ENCODE measurements at regions not wholly inside any gene's neighbourhood (a gene's known extent, or its start where the extent isn't known, plus 50 kb on each side); places are given as distances from the start of the nearest gene placed in this dataset.

DNA sequence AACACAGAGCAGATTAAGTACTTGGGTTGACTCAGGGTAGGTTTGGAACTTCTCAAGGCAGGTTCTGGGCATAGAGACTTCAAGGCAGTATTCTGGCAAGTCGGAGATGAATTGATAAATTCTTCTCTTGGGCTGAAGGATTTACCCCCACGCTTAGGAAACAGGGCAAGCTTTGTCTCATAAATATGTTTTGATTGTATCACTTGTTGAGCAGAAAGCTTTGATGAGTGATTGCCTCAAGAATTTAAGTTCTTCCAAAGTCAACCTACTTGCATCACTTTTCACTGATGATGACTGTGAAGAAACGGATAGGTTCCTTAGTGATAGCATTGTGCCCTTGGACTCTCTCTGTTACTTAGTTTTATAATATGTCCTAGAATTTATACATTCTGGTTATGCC is 258.6 kb upstream of the DACH1 start:
- Histone ChIP-seq H3K4me2 (ENCODE audit: low read depth, low read length, poor library complexity, severe bottlenecking) (no peak overlapping the region), H3K4me1 (ENCODE audit: insufficient read depth, low read length, poor library complexity, severe bottlenecking) (no peaks in the 10 kb centered on the region), H3K9me2 (replicated peaks; ENCODE audit: low read depth, low read length) (no peaks in the 10 kb centered on the region), H4K20me1 (ENCODE audit: insufficient read depth, low read length, poor library complexity, severe bottlenecking) (no peaks in the 10 kb centered on the region), H3K36me3 (ENCODE audit: insufficient read depth, low read length) (no peaks in the 10 kb centered on the region), H3K27me3 (ENCODE audit: insufficient read depth, low read length, poor library complexity, severe bottlenecking) (no peaks in the 10 kb centered on the region), H3K79me2 (ENCODE audit: insufficient read depth, low read length) (no peaks in the 10 kb centered on the region), H3K4me3 (ENCODE audit: low read length, poor library complexity, severe bottlenecking) (no peak overlapping the region), H2AFZ (ENCODE audit: low read length) (no peak overlapping the region), H3K9me3 (ENCODE audit: insufficient read depth, low read depth, low read length) (no peaks in the 10 kb centered on the region), H3F3A (ENCODE audit: low read depth) (no peaks in the 10 kb centered on the region), H3K9ac (ENCODE audit: low read depth, low read length, poor library complexity, severe bottlenecking) (no peak overlapping the region)
- TF ChIP-seq, protein P1, sequence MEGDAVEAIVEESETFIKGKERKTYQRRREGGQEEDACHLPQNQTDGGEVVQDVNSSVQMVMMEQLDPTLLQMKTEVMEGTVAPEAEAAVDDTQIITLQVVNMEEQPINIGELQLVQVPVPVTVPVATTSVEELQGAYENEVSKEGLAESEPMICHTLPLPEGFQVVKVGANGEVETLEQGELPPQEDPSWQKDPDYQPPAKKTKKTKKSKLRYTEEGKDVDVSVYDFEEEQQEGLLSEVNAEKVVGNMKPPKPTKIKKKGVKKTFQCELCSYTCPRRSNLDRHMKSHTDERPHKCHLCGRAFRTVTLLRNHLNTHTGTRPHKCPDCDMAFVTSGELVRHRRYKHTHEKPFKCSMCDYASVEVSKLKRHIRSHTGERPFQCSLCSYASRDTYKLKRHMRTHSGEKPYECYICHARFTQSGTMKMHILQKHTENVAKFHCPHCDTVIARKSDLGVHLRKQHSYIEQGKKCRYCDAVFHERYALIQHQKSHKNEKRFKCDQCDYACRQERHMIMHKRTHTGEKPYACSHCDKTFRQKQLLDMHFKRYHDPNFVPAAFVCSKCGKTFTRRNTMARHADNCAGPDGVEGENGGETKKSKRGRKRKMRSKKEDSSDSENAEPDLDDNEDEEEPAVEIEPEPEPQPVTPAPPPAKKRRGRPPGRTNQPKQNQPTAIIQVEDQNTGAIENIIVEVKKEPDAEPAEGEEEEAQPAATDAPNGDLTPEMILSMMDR (conservative IDR thresholded peaks at IDR 0.05; ENCODE audit: low read length) = no peak
- no peak for TF ChIP-seq EZH2phosphoT487 (IDR thresholded peaks at IDR 0.05; ENCODE audit: borderline replicate concordance)

DNA sequence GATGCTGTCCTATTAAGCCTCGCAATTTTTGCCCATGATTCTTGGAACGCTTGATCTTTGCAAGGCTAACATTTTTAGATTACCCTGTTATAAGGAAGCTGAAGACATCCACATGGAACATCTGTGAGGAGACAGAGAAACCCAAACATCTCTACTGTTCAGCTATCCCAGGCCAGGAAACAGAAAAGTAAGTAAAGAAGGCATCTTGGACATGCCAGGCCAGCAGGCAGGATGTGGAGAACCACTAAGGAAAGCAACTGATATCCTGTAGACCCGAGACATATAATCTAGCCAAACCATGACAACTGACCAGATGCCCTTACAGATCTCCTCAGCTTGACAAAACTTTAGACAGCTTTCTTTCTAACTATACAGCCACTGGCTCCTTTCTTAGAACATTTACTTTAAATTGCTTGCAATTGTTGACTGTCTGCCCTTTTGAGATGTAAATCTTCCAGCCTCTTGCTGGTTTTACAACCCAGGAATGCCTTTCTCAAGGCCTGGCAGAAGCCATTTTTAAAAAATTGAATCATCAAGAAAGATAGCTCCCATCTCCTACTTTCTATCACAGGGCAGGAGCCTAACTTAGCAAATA is 255.8 kb upstream of the DACH1 start:
- Histone ChIP-seq H3K27me3 (ENCODE audit: insufficient read depth, low read length, poor library complexity, severe bottlenecking) (no peaks in the 10 kb centered on the region), H3K79me2 (ENCODE audit: insufficient read depth, low read length) (no peaks in the 10 kb centered on the region), H3K9me2 (replicated peaks; ENCODE audit: low read depth, low read length) (no peaks in the 10 kb centered on the region), H3K9ac (ENCODE audit: low read depth, low read length, poor library complexity, severe bottlenecking) (no peak overlapping the region), H3K4me1 (ENCODE audit: insufficient read depth, low read length, poor library complexity, severe bottlenecking) (no peaks in the 10 kb centered on the region), H3K4me2 (ENCODE audit: low read depth, low read length, poor library complexity, severe bottlenecking) (no peak overlapping the region), H3K36me3 (ENCODE audit: insufficient read depth, low read length) (no peaks in the 10 kb centered on the region), H3F3A (ENCODE audit: low read depth) (no peaks in the 10 kb centered on the region), H3K9me3 (ENCODE audit: insufficient read depth, low read depth, low read length) (no peaks in the 10 kb centered on the region), H2AFZ (ENCODE audit: low read length) (no peak overlapping the region), H4K20me1 (ENCODE audit: insufficient read depth, low read length, poor library complexity, severe bottlenecking) (no peaks in the 10 kb centered on the region), H3K4me3 (ENCODE audit: low read length, poor library complexity, severe bottlenecking) (no peak overlapping the region)
- TF ChIP-seq, protein P1 (conservative IDR thresholded peaks at IDR 0.05; ENCODE audit: low read length) = no peak
- TF ChIP-seq EZH2phosphoT487 (IDR thresholded peaks at IDR 0.05; ENCODE audit: borderline replicate concordance) = no peak

DNA sequence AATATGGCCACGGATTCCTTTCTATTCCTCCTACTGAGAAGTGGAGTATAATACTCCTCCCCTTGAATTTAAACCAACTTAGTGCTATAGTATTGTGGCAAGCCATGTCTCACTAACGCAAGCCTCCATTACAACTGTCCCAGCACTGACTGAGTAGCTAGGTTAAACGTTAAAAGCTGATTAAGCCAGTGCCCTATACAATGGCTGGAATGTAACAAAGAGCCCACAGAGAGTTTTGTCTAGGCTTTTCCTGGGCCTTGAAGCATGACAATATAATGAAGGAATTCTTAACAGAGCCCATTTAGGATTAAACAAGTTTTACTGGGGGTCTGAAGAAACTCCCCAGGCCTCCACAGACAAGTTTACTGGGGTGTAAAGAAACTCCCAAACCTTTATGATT is 254.5 kb upstream of the DACH1 start:
- no peaks in the 10 kb centered on the region for H3K9me3 ChIP-seq (ENCODE audit: insufficient read depth, low read depth, low read length)
- no peak overlapping the region for H3K9ac ChIP-seq (ENCODE audit: low read depth, low read length, poor library complexity, severe bottlenecking)
- no peaks in the 10 kb centered on the region for H3K79me2 ChIP-seq (ENCODE audit: insufficient read depth, low read length)
- H3K27me3 ChIP-seq (ENCODE audit: insufficient read depth, low read length, poor library complexity, severe bottlenecking) = no peaks in the 10 kb centered on the region
- H3K9me2 ChIP-seq (replicated peaks; ENCODE audit: low read depth, low read length) = no peaks in the 10 kb centered on the region
- no peaks in the 10 kb centered on the region for H4K20me1 ChIP-seq (ENCODE audit: insufficient read depth, low read length, poor library complexity, severe bottlenecking)
- no peaks in the 10 kb centered on the region for H3K4me1 ChIP-seq (ENCODE audit: insufficient read depth, low read length, poor library complexity, severe bottlenecking)
- no peak overlapping the region for H3K4me2 ChIP-seq (ENCODE audit: low read depth, low read length, poor library complexity, severe bottlenecking)
- H3K36me3 ChIP-seq (ENCODE audit: insufficient read depth, low read length) = no peaks in the 10 kb centered on the region
- TF ChIP-seq, protein P1 (conservative IDR thresholded peaks at IDR 0.05; ENCODE audit: low read length) = no peak
- TF ChIP-seq EZH2phosphoT487 (IDR thresholded peaks at IDR 0.05; ENCODE audit: borderline replicate concordance) = no peak
- no peak overlapping the region for H2AFZ ChIP-seq (ENCODE audit: low read length)
- H3F3A ChIP-seq (ENCODE audit: low read depth) = no peaks in the 10 kb centered on the region
- no peak overlapping the region for H3K4me3 ChIP-seq (ENCODE audit: low read length, poor library complexity, severe bottlenecking)

Measured in Loucy (cell line).